ENCODE measurements at regions not wholly inside any gene's neighbourhood (a gene's known extent, or its start where the extent isn't known, plus 50 kb on each side); places are given as distances from the start of the nearest gene placed in this dataset.

DNA sequence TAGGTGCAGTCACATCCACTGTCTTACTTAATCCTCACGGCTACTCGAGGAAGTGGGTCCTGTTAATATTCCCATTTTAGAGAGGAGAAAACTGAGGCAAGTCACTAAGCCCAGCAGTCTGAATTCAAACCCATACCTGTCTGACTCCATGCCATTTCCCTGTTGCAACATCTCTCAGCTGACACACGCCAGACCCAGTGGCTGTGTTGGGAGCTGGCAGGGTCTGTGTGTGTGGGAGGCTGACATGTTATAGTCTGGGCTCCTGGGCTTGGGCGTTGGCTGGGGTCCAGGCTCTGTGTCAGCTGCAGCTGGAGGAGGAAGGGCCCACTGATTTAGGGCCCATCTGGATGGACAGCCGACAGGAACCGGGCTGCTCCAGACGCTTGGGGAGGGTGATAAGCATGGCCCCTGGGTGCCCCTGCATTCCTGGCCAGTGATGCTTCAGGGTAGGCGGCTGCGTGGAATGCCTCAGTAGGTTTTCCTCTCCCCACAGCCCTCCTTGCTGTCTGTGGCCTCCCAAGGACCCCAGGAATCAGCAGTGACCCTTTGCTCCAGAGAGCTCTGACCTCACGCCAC lies 562.5 kb downstream of the MN1 start:
- no peak for DNase-seq (ENCODE audit: extremely low read depth, insufficient read length)
- Histone ChIP-seq H3K36me3 (ENCODE audit: control insufficient read depth, insufficient read depth, low read length) (no peaks in the 10 kb centered on the region), H3K27me3 (replicated peaks; ENCODE audit: control insufficient read depth, insufficient read depth, low read length) (no peaks in the 10 kb centered on the region), H3K4me3 (replicated peaks; ENCODE audit: low read depth, low read length) (no peak overlapping the region)
- no peak for TF ChIP-seq CTCF (IDR thresholded peaks at IDR 0.05; ENCODE audit: insufficient read depth, low read length, poor library complexity, severe bottlenecking)

- DNase-seq (ENCODE audit: extremely low read depth, insufficient read length): no peak
- no peak for TF ChIP-seq CTCF (IDR thresholded peaks at IDR 0.05; ENCODE audit: insufficient read depth, low read length, poor library complexity, severe bottlenecking)
- H3K36me3 ChIP-seq (ENCODE audit: control insufficient read depth, insufficient read depth, low read length): no peaks in the 10 kb centered on the region
- no peak overlapping the region for H3K4me3 ChIP-seq (replicated peaks; ENCODE audit: low read depth, low read length)
- no peaks in the 10 kb centered on the region for H3K27me3 ChIP-seq (replicated peaks; ENCODE audit: control insufficient read depth, insufficient read depth, low read length)
These were observed 562.0 kb downstream of the MN1 start for GRCh38 chr22:27239520-27239919.

- H3K36me3 ChIP-seq (ENCODE audit: control insufficient read depth, insufficient read depth, low read length): no peaks in the 10 kb centered on the region
- H3K4me3 ChIP-seq (replicated peaks; ENCODE audit: low read depth, low read length): no peak overlapping the region
- DNase-seq (ENCODE audit: extremely low read depth, insufficient read length): no peak
- no peak for TF ChIP-seq CTCF (IDR thresholded peaks at IDR 0.05; ENCODE audit: insufficient read depth, low read length, poor library complexity, severe bottlenecking)
- no peaks in the 10 kb centered on the region for H3K27me3 ChIP-seq (replicated peaks; ENCODE audit: control insufficient read depth, insufficient read depth, low read length)
These were observed 561.1 kb downstream of the MN1 start for GRCh38 chr22:27240298-27241075.

DNA sequence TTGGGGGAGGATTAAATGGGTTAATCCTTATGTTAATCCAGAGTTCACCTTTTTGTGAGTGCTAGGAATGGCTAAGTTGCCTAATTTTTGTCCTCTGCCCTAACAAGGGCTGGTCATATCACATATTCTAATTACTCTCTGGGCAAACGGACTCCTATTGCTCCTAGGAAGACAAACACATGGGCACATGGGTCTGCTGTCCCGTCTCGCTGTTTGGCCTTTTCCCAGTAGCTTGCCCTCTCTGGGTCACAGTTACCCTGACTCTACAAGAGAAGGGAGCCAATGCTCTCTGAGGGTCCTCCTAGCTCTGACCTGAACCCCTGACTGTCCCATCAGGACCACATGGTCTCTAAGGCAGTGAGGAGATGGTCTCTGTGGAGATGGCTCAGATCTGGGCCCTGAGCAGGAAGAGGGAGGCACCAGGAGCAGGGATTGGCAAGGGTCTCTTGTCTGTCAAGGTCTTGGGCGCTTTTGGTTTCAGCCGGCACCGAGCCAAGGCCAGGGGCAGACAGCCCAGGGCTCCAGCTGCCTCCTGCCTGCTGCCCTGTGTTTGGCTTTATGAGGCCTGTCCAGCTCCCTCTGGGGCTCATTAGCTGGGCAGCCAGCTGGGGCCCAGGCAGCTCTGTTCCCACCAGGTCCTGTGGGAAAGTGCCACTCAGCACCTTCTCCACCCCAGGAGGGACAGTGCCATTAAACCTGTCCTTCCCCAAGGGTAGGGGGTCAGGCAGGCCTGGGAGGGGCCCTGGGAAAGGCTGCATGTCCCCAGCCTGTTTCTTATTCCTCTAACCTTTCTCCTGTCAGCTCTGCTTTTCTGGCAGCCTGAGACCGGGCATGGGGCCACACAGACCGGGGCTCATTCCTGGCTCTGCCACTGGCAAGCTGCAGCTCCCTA lies 559.9 kb downstream of the MN1 start:
- Histone ChIP-seq H3K36me3 (ENCODE audit: control insufficient read depth, insufficient read depth, low read length) (no peaks in the 10 kb centered on the region), H3K4me3 (replicated peaks; ENCODE audit: low read depth, low read length) (no peak overlapping the region), H3K27me3 (replicated peaks; ENCODE audit: control insufficient read depth, insufficient read depth, low read length) (no peaks in the 10 kb centered on the region)
- no peak for DNase-seq (ENCODE audit: extremely low read depth, insufficient read length)
- no peak for TF ChIP-seq CTCF (IDR thresholded peaks at IDR 0.05; ENCODE audit: insufficient read depth, low read length, poor library complexity, severe bottlenecking)

- TF ChIP-seq CTCF (IDR thresholded peaks at IDR 0.05; ENCODE audit: insufficient read depth, low read length, poor library complexity, severe bottlenecking): no peak
- Histone ChIP-seq H3K27me3 (replicated peaks; ENCODE audit: control insufficient read depth, insufficient read depth, low read length) (no peaks in the 10 kb centered on the region), H3K4me3 (replicated peaks; ENCODE audit: low read depth, low read length) (no peak overlapping the region), H3K36me3 (ENCODE audit: control insufficient read depth, insufficient read depth, low read length) (no peaks in the 10 kb centered on the region)
- DNase-seq (ENCODE audit: extremely low read depth, insufficient read length): no peak
These were observed 559.1 kb downstream of the MN1 start for GRCh38 chr22:27242474-27242873.

Data from GM06990 (cell line).